ENCODE measurements at regions not wholly inside any gene's neighbourhood (a gene's known extent, or its start where the extent isn't known, plus 50 kb on each side); places are given as distances from the start of the nearest gene placed in this dataset.

DNA sequence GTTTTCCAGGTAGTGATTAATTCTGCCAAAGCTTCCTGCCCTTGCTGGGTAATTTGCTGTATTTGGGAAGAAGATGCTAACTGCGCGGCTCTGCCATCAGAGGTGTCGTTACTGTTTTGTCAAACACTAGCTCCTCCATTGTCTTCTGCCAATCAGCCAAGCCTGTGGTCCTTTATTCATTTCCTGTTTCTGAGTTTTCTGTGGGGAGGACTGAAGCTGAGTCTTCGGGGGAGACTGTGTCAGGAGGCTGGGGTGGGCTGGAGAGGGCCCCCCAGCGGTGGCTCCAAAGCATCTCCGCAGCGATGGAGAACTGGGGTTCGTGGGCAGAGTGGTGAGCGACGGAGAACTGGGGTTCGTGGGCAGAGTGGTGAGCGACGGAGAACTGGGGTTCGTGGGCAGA is 322.9 kb upstream of the B3GAT1 start:
- TF ChIP-seq ZNF350 (CRISPR knock-in tag; IDR thresholded peaks at IDR 0.05; ENCODE audit: borderline replicate concordance, low read depth) (no peak), ZNF556 (CRISPR knock-in tag; IDR thresholded peaks at IDR 0.05; ENCODE audit: borderline replicate concordance) (no peak), SRF (IDR thresholded peaks at IDR 0.05; ENCODE audit: low read depth, low read length) (no peak), ZNF713 (CRISPR knock-in tag; IDR thresholded peaks at IDR 0.05) (no peak), PHF8 (CRISPR knock-in tag; IDR thresholded peaks at IDR 0.05) (no peak)
- TF ChIP-seq, protein P1, sequence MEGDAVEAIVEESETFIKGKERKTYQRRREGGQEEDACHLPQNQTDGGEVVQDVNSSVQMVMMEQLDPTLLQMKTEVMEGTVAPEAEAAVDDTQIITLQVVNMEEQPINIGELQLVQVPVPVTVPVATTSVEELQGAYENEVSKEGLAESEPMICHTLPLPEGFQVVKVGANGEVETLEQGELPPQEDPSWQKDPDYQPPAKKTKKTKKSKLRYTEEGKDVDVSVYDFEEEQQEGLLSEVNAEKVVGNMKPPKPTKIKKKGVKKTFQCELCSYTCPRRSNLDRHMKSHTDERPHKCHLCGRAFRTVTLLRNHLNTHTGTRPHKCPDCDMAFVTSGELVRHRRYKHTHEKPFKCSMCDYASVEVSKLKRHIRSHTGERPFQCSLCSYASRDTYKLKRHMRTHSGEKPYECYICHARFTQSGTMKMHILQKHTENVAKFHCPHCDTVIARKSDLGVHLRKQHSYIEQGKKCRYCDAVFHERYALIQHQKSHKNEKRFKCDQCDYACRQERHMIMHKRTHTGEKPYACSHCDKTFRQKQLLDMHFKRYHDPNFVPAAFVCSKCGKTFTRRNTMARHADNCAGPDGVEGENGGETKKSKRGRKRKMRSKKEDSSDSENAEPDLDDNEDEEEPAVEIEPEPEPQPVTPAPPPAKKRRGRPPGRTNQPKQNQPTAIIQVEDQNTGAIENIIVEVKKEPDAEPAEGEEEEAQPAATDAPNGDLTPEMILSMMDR (CRISPR knock-in tag; IDR thresholded peaks at IDR 0.05) = no peak
- TF ChIP-seq, protein P2, sequence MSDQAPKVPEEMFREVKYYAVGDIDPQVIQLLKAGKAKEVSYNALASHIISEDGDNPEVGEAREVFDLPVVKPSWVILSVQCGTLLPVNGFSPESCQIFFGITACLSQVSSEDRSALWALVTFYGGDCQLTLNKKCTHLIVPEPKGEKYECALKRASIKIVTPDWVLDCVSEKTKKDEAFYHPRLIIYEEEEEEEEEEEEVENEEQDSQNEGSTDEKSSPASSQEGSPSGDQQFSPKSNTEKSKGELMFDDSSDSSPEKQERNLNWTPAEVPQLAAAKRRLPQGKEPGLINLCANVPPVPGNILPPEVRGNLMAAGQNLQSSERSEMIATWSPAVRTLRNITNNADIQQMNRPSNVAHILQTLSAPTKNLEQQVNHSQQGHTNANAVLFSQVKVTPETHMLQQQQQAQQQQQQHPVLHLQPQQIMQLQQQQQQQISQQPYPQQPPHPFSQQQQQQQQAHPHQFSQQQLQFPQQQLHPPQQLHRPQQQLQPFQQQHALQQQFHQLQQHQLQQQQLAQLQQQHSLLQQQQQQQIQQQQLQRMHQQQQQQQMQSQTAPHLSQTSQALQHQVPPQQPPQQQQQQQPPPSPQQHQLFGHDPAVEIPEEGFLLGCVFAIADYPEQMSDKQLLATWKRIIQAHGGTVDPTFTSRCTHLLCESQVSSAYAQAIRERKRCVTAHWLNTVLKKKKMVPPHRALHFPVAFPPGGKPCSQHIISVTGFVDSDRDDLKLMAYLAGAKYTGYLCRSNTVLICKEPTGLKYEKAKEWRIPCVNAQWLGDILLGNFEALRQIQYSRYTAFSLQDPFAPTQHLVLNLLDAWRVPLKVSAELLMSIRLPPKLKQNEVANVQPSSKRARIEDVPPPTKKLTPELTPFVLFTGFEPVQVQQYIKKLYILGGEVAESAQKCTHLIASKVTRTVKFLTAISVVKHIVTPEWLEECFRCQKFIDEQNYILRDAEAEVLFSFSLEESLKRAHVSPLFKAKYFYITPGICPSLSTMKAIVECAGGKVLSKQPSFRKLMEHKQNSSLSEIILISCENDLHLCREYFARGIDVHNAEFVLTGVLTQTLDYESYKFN (CRISPR knock-in tag; conservative IDR thresholded peaks at IDR 0.05) = no peak
- TF ChIP-seq, protein P3, sequence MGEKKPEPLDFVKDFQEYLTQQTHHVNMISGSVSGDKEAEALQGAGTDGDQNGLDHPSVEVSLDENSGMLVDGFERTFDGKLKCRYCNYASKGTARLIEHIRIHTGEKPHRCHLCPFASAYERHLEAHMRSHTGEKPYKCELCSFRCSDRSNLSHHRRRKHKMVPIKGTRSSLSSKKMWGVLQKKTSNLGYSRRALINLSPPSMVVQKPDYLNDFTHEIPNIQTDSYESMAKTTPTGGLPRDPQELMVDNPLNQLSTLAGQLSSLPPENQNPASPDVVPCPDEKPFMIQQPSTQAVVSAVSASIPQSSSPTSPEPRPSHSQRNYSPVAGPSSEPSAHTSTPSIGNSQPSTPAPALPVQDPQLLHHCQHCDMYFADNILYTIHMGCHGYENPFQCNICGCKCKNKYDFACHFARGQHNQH (CRISPR knock-in tag; IDR thresholded peaks at IDR 0.05) = no peak
- TF ChIP-seq, protein P4, sequence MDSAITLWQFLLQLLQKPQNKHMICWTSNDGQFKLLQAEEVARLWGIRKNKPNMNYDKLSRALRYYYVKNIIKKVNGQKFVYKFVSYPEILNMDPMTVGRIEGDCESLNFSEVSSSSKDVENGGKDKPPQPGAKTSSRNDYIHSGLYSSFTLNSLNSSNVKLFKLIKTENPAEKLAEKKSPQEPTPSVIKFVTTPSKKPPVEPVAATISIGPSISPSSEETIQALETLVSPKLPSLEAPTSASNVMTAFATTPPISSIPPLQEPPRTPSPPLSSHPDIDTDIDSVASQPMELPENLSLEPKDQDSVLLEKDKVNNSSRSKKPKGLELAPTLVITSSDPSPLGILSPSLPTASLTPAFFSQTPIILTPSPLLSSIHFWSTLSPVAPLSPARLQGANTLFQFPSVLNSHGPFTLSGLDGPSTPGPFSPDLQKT (CRISPR knock-in tag; IDR thresholded peaks at IDR 0.05; ENCODE audit: borderline replicate concordance) = no peak
